Lower leg skin (tissue), 3 donors: ENCODE measurements at regions not wholly inside any gene's neighbourhood (a gene's known extent, or its start where the extent isn't known, plus 50 kb on each side); places are given as distances from the start of the nearest gene placed in this dataset.

Source experiments
- POLR2A ChIP-seq, 2 donors: fragments of 450-650 bp; IDR thresholded peaks; one replicate each; pipeline ENCODE4 v1.6.1; 2016 to 2017; ENCODE audit warnings: antibody characterized with exemption in 2 of 2, mild to moderate bottlenecking in 1 of 2, moderate library complexity in 1 of 2
- TF ChIP-seq, protein P1 (sequence below), 3 donors: fragments of 450-650 bp; IDR thresholded peaks; one replicate each; pipeline ENCODE4 v1.5.1; 2016; ENCODE audit warnings: antibody characterized with exemption in 3 of 3, mild to moderate bottlenecking in 3 of 3, moderate library complexity in 2 of 3

DNA sequence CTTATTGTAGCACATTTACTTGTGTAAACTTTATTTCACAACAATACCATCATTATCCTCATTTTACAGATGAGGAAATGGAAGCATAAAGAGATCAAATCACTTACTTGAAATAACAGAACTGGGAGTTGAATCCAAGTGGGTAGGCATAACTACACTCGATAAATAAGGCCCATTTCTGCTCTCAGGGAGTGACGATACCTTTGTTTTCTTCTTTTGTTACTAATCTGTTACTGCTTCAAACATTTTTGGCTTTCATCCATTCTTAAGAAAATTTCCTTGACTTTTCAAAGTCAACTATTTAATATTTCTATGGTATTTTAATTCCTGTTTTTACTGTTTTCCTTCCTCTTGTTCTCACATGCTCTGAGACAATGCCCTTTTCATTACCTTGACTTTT, 201.6 kb downstream of the ATP23 start:
- TF ChIP-seq, protein P1, sequence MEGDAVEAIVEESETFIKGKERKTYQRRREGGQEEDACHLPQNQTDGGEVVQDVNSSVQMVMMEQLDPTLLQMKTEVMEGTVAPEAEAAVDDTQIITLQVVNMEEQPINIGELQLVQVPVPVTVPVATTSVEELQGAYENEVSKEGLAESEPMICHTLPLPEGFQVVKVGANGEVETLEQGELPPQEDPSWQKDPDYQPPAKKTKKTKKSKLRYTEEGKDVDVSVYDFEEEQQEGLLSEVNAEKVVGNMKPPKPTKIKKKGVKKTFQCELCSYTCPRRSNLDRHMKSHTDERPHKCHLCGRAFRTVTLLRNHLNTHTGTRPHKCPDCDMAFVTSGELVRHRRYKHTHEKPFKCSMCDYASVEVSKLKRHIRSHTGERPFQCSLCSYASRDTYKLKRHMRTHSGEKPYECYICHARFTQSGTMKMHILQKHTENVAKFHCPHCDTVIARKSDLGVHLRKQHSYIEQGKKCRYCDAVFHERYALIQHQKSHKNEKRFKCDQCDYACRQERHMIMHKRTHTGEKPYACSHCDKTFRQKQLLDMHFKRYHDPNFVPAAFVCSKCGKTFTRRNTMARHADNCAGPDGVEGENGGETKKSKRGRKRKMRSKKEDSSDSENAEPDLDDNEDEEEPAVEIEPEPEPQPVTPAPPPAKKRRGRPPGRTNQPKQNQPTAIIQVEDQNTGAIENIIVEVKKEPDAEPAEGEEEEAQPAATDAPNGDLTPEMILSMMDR (IDR thresholded peaks at IDR 0.05), result no peak
- no peak for TF ChIP-seq POLR2A (IDR thresholded peaks at IDR 0.05)
